ENCODE measurements at regions not wholly inside any gene's neighbourhood (a gene's known extent, or its start where the extent isn't known, plus 50 kb on each side); places are given as distances from the start of the nearest gene placed in this dataset.

- TF ChIP-seq CTCF (conservative IDR thresholded peaks at IDR 0.05; ENCODE audit: low read depth): no peak
- no peak for DNase-seq (ENCODE audit: low spot score)
- CTCF ChIA-PET: no interaction called here
- POLR2A ChIA-PET (ENCODE audit: low non-redundant PET): no interaction called here
- no peak overlapping the region for H3K27ac ChIP-seq
Observed at GRCh38 chr16:87007907-87008306, 309.3 kb downstream of the C16orf95 start.

- TF ChIP-seq CTCF (conservative IDR thresholded peaks at IDR 0.05; ENCODE audit: low read depth): no peak
- ChIA-PET POLR2A (ENCODE audit: low non-redundant PET) (no interaction called here), CTCF (no interaction called here)
- no peak overlapping the region for H3K27ac ChIP-seq
- DNase-seq (ENCODE audit: low spot score): no peak
Observed at GRCh38 chr16:87008664-87009063, 308.5 kb downstream of the C16orf95 start.

- DNase-seq (ENCODE audit: low spot score): no peak
- CTCF ChIA-PET: no interaction called here
- no peak overlapping the region for H3K27ac ChIP-seq
- no peak for TF ChIP-seq CTCF (conservative IDR thresholded peaks at IDR 0.05; ENCODE audit: low read depth)
- POLR2A ChIA-PET (ENCODE audit: low non-redundant PET): no interaction called here
Observed at GRCh38 chr16:87012954-87013938, 303.9 kb downstream of the C16orf95 start.

- CTCF ChIA-PET: no interaction called here
- no peak overlapping the region for H3K27ac ChIP-seq
- POLR2A ChIA-PET (ENCODE audit: low non-redundant PET): no interaction called here
- TF ChIP-seq CTCF (conservative IDR thresholded peaks at IDR 0.05; ENCODE audit: low read depth): no peak
- DNase-seq (ENCODE audit: low spot score): no peak
Observed at GRCh38 chr16:87014112-87014511, 303.1 kb downstream of the C16orf95 start.

- no peak overlapping the region for H3K27ac ChIP-seq
- POLR2A ChIA-PET (ENCODE audit: low non-redundant PET): no interaction called here
- DNase-seq (ENCODE audit: low spot score): no peak
- no peak for TF ChIP-seq CTCF (conservative IDR thresholded peaks at IDR 0.05; ENCODE audit: low read depth)
- CTCF ChIA-PET: no interaction called here
Observed at GRCh38 chr16:87015021-87015420, 302.2 kb downstream of the C16orf95 start.

GRCh38 chr16:87016046-87017035 lies 300.9 kb downstream of the C16orf95 start:
- ChIA-PET POLR2A (ENCODE audit: low non-redundant PET) (no interaction called here), CTCF (interaction anchor here (0.6 to 1.5 kb wide), 6 partner anchors 46 to 1732 kb away, joined by 3 to 7 read pairs (median 4); no protein-coding TSS in a partner anchor)
- no peak for TF ChIP-seq CTCF (conservative IDR thresholded peaks at IDR 0.05; ENCODE audit: low read depth)
- H3K27ac ChIP-seq: peak overlapping the region; percentile 57
- DNase-seq (ENCODE audit: low spot score): no peak

Measured in RWPE1 (cell line).